Fibroblast of pulmonary artery (primary cell): ENCODE measurements at regions not wholly inside any gene's neighbourhood (a gene's known extent, or its start where the extent isn't known, plus 50 kb on each side); places are given as distances from the start of the nearest gene placed in this dataset.
"Not testable (repeated sequence)": the region's sequence is repeated elsewhere in the genome, so short reads cannot be mapped to it uniquely, and the experiment has no call there.

Experiments used
- DNase-seq: peaks from one replicate; pipeline ENCODE4 v3.0.0-alpha.2; 2010; ENCODE audit warnings: low read depth
- H3K4me3 ChIP-seq: replicated peaks from 2 replicates; pipeline ENCODE4 v1.5.1; 2011; ENCODE audit warnings: low read depth, mild to moderate bottlenecking, control low read depth, low read length, moderate library complexity
- TF ChIP-seq, protein P1 (sequence below): IDR thresholded peaks from 2 replicates; pipeline ENCODE4 v1.5.1; 2011; ENCODE audit warnings: mild to moderate bottlenecking, control low read depth, low read length, inconsistent platforms; ENCODE audit errors: missing control alignments

DNA sequence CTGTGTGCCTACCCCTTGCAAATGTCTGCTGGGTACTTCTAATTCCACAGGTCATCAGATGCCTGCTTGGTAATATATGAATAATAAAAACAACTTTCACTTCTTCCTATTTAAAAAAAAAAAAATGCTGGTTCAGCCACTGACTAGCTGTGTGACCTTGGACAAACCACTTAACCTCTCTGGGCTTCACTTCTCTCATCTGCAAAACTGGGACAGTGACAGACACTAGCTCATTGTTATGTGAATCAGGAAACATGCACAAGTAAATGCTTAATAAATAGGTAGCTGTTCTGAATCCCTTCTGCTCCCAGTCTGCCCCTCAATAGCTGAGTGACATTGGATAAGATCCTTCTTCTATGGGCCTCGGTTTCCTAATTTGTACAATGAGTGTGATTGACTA, 62.6 kb upstream of the HAND1 start:
- no peak for DNase-seq
- H3K4me3 ChIP-seq = no peak overlapping the region
- TF ChIP-seq, protein P1, sequence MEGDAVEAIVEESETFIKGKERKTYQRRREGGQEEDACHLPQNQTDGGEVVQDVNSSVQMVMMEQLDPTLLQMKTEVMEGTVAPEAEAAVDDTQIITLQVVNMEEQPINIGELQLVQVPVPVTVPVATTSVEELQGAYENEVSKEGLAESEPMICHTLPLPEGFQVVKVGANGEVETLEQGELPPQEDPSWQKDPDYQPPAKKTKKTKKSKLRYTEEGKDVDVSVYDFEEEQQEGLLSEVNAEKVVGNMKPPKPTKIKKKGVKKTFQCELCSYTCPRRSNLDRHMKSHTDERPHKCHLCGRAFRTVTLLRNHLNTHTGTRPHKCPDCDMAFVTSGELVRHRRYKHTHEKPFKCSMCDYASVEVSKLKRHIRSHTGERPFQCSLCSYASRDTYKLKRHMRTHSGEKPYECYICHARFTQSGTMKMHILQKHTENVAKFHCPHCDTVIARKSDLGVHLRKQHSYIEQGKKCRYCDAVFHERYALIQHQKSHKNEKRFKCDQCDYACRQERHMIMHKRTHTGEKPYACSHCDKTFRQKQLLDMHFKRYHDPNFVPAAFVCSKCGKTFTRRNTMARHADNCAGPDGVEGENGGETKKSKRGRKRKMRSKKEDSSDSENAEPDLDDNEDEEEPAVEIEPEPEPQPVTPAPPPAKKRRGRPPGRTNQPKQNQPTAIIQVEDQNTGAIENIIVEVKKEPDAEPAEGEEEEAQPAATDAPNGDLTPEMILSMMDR = no peak

DNA sequence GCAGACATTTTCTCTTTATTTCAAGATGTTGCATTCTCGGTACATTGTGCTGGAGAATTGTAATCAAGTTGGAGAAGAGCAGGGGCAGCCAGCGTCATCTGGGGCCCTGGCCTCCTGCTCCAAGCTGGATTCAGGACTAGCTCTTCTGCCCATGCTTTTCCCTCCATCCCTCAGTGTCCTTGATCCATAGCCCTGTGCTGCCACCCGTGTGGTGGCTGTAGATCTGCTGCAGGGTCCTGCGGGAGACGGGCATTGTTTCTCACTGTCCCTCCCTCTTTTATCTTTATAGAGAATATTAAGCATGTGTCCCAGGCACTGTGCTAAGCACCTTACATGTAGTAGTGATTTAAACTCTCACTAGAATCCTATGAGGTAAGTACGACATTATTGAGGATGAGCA, 60.5 kb upstream of the HAND1 start:
- TF ChIP-seq, protein P1 = no peak
- no peak for DNase-seq
- no peak overlapping the region for H3K4me3 ChIP-seq

DNA sequence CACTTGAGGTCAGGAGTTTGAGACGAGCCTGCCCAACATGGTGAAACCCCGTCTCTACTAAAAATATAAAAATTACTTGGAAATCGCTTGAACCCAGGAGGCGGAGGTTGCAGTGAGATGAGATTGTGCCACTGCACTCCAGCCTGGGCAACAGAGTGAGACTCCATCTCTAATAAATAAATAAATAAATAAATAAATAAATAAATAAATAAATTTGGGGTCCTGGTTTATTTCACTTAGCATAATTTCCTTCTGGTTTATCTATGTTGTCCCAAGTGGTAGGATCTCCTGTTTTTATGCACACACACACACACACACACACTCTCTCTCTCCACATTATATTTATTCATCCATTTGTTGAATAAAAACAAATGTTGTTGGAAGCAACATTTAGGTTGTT, 58.4 kb upstream of the HAND1 start:
- DNase-seq, H3K4me3 ChIP-seq: not testable (repeated sequence)

DNA sequence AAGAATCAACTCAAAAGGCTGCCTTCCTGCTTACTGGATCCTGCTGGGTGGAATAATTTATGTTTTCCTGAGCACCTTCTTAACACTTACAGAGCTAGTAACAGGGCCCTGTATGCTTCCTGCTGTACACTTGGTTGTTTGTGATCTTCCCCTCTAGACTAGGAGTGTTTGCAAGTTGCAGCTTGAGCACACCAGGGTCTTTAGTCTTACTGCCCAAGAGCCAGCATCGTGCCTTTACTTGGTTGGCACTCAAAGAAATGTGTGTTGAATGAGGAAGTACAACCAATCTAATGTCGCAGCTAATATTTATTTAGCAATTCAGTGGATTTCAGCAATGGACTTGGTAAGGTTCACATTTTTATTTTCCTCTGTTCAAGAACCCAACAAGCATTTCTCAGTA, 57.5 kb upstream of the HAND1 start:
- H3K4me3 ChIP-seq = no peak overlapping the region
- TF ChIP-seq, protein P1 = no peak
- no peak for DNase-seq

DNA sequence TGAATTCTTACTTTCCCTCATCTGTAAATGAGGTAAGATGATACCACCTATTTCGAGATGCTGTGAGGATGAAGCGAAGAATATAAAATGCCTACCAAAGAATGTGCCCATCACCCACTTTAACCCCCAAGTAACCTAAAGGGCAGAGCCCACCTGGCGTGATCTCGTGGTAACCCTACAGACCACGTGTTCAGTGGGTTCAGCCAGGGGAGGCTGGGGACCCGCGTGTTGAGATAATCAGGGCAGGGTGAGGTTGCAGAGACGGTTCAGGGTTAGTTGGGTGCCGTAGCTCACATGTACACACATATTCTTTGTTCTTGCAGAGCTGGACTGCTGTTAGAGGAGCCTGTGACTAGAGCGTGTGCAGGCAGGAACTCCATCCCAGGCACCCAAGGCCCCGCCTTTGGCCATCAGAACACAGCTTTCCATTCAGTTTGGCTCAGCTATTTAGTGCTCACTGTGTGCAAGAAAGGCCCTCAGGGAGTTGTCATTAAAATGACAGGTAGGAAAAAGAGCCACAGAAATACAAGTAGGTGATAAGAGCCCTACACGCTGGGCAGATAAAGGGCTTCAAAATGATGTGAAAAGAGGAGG, 56.5 kb upstream of the HAND1 start:
- no peak overlapping the region for H3K4me3 ChIP-seq
- no peak for DNase-seq
- TF ChIP-seq, protein P1 = no peak

DNA sequence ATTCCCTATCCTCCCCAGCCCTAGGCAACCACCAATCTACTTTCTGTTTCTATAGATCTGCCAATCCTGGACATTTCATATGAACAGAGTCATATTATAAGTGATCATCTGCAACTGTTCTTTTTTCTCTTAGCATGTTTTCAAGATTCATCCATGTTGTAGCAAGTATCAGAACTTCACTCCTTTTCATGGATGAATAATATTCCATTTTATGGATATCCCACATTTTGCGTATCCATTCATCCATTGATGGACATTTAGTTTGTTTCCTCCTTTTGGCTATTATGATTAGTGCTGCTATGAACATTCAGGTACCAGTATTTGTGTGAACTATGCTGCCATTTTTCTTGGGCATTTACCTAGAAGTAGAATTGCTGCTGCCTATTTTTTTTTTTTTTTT, 51.3 kb upstream of the HAND1 start:
- H3K4me3 ChIP-seq = no peak overlapping the region
- TF ChIP-seq, protein P1 = no peak
- DNase-seq = no peak

DNA sequence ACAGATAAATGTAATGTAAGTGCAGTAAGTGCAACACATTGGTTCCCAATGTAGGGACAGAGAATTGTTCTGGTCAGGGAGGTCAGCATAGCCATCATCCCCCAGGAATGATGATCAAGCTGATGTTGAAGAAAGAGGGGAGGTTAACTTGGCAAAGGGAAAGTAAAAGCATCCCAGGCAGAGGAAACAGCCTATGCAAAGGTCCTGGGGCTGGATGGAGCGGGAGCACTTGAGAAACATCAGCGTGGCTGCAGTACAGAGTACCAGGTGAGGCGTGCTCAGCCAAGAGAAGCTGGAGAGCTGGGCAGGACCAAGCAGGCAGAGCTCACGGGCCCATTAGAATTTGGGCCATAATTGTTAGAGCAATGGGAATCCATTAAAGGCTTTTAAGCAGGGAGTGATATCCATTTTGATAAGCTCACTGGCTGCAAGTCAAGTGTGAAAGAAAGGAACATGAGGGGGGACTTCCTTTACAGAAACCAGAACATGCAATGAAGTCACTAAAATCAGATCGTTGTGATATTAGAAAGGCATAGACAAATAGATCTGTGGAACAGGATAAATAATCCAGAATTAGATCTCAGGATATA, 50.1 kb upstream of the HAND1 start:
- no peak for DNase-seq
- H3K4me3 ChIP-seq = no peak overlapping the region
- TF ChIP-seq, protein P1 = no peak
